ENCODE measurements at regions not wholly inside any gene's neighbourhood (a gene's known extent, or its start where the extent isn't known, plus 50 kb on each side); places are given as distances from the start of the nearest gene placed in this dataset.

DNA sequence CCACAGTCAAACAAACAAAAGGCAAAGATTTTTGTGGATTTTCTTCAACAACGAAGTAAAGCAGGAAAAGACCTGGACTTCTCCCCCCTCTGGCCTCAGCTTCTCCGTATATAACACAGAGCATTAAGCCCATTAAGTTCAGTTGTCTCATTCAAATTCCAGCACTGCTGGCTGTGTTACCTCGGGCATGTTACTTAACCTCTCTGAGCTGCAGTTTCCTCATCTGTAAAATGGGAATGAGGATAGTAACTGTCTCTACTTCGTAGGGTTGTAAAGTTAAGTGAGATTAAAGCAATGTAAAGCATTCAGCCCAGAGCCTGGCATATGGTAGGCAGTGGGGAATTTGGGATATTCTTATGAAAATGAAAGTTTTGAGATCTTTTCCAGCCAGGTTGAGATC is 92.7 kb upstream of the SMIM23 start:
- H3K9me3 ChIP-seq (ENCODE audit: low read depth, low read length, poor library complexity, severe bottlenecking), result no peaks in the 10 kb centered on the region
- H3K27me3 ChIP-seq (replicated peaks; ENCODE audit: insufficient read depth, low read depth, low read length, poor library complexity), result no peaks in the 10 kb centered on the region
- no peaks in the 10 kb centered on the region for H3K4me1 ChIP-seq (ENCODE audit: insufficient read depth, low read length, poor library complexity, severe bottlenecking)
- H3K4me3 ChIP-seq (ENCODE audit: low read depth, low read length, poor library complexity, severe bottlenecking), result no peak overlapping the region
- no TSS peak for BruUV-seq (replicated peaks)
- H3K36me3 ChIP-seq (ENCODE audit: insufficient read depth, low read length, poor library complexity, severe bottlenecking), result no peaks in the 10 kb centered on the region
- TF ChIP-seq, protein P1, sequence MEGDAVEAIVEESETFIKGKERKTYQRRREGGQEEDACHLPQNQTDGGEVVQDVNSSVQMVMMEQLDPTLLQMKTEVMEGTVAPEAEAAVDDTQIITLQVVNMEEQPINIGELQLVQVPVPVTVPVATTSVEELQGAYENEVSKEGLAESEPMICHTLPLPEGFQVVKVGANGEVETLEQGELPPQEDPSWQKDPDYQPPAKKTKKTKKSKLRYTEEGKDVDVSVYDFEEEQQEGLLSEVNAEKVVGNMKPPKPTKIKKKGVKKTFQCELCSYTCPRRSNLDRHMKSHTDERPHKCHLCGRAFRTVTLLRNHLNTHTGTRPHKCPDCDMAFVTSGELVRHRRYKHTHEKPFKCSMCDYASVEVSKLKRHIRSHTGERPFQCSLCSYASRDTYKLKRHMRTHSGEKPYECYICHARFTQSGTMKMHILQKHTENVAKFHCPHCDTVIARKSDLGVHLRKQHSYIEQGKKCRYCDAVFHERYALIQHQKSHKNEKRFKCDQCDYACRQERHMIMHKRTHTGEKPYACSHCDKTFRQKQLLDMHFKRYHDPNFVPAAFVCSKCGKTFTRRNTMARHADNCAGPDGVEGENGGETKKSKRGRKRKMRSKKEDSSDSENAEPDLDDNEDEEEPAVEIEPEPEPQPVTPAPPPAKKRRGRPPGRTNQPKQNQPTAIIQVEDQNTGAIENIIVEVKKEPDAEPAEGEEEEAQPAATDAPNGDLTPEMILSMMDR (conservative IDR thresholded peaks at IDR 0.05; ENCODE audit: low read depth, low read length), result no peak
- TF ChIP-seq EZH2 (IDR thresholded peaks at IDR 0.05; ENCODE audit: borderline replicate concordance, low read depth, low read length, poor library complexity, severe bottlenecking), result no peak
- intact Hi-C loops (cut with micrococcal nuclease; ENCODE audit: unreplicated experiment), result no loop called here
- ChIA-PET CTCF (no interaction called here), POLR2A (ENCODE audit: low non-redundant PET) (no interaction called here)
- H3K27ac ChIP-seq (ENCODE audit: low read depth, low read length, poor library complexity, severe bottlenecking), result no peak overlapping the region
- no peak for DNase-seq (ENCODE audit: low spot score)

DNA sequence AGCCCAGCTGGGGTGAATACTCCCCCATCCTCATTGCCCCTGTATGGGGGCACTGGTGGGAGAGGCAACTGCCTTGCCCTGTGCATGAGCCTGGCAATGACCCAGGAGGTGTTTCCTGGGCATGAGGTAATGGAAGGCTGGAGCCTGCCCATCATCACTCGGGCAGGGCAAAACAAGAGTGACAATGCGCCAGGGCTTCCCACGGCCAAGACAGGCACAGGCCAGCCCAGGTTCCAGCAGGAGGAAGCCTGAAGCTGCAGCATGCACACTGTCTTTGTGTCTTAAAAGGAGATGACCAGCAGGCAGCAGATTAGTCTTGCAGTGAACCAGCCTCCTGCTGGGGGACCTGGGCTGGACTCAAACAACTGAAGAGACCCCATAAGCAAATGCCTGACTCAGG is 92.2 kb upstream of the SMIM23 start:
- no TSS peak for BruUV-seq (replicated peaks)
- Histone ChIP-seq H3K27ac (ENCODE audit: low read depth, low read length, poor library complexity, severe bottlenecking) (no peak overlapping the region), H3K36me3 (ENCODE audit: insufficient read depth, low read length, poor library complexity, severe bottlenecking) (no peaks in the 10 kb centered on the region), H3K4me1 (ENCODE audit: insufficient read depth, low read length, poor library complexity, severe bottlenecking) (no peaks in the 10 kb centered on the region), H3K9me3 (ENCODE audit: low read depth, low read length, poor library complexity, severe bottlenecking) (no peaks in the 10 kb centered on the region), H3K4me3 (ENCODE audit: low read depth, low read length, poor library complexity, severe bottlenecking) (no peak overlapping the region), H3K27me3 (replicated peaks; ENCODE audit: insufficient read depth, low read depth, low read length, poor library complexity) (no peaks in the 10 kb centered on the region)
- intact Hi-C loops (cut with micrococcal nuclease; ENCODE audit: unreplicated experiment), result no loop called here
- DNase-seq (ENCODE audit: low spot score), result no peak
- TF ChIP-seq, protein P1 (conservative IDR thresholded peaks at IDR 0.05; ENCODE audit: low read depth, low read length), result no peak
- TF ChIP-seq EZH2 (IDR thresholded peaks at IDR 0.05; ENCODE audit: borderline replicate concordance, low read depth, low read length, poor library complexity, severe bottlenecking), result no peak
- POLR2A ChIA-PET (ENCODE audit: low non-redundant PET), result no interaction called here
- CTCF ChIA-PET, result no interaction called here

DNA sequence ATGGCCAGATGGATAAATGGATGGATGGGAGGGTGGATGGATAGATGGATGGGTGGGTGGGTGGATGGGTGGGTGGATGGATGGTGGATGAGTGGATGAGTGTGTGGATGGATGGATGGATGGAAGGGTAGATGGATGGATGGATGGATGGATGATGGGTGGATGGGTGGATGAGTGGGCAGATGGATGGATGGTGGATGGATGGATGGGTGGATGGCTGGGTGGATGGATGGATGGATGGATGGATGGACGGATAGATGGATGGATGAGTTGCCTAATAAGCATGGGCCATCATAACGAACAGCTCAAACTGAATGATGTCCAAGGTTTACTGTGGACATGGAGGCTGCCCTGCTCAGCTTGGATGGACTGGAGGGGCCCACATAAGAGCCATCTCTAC is 89.8 kb upstream of the SMIM23 start:
- ChIA-PET CTCF (no interaction called here), POLR2A (ENCODE audit: low non-redundant PET) (no interaction called here)
- Histone ChIP-seq H3K27ac (ENCODE audit: low read depth, low read length, poor library complexity, severe bottlenecking) (no peak overlapping the region), H3K4me1 (ENCODE audit: insufficient read depth, low read length, poor library complexity, severe bottlenecking) (no peaks in the 10 kb centered on the region), H3K27me3 (replicated peaks; ENCODE audit: insufficient read depth, low read depth, low read length, poor library complexity) (no peaks in the 10 kb centered on the region), H3K36me3 (ENCODE audit: insufficient read depth, low read length, poor library complexity, severe bottlenecking) (no peaks in the 10 kb centered on the region), H3K4me3 (ENCODE audit: low read depth, low read length, poor library complexity, severe bottlenecking) (no peak overlapping the region), H3K9me3 (ENCODE audit: low read depth, low read length, poor library complexity, severe bottlenecking) (no peaks in the 10 kb centered on the region)
- no TSS peak for BruUV-seq (replicated peaks)
- intact Hi-C loops (cut with micrococcal nuclease; ENCODE audit: unreplicated experiment), result no loop called here
- TF ChIP-seq, protein P1 (conservative IDR thresholded peaks at IDR 0.05; ENCODE audit: low read depth, low read length), result no peak
- TF ChIP-seq EZH2 (IDR thresholded peaks at IDR 0.05; ENCODE audit: borderline replicate concordance, low read depth, low read length, poor library complexity, severe bottlenecking), result no peak
- DNase-seq (ENCODE audit: low spot score), result no peak

Data from A673 (cell line).